ENCODE measurements at regions not wholly inside any gene's neighbourhood (a gene's known extent, or its start where the extent isn't known, plus 50 kb on each side); places are given as distances from the start of the nearest gene placed in this dataset.
A peak's percentile ranks its signal among the peaks of the same experiment; 100 is the strongest.

DNA sequence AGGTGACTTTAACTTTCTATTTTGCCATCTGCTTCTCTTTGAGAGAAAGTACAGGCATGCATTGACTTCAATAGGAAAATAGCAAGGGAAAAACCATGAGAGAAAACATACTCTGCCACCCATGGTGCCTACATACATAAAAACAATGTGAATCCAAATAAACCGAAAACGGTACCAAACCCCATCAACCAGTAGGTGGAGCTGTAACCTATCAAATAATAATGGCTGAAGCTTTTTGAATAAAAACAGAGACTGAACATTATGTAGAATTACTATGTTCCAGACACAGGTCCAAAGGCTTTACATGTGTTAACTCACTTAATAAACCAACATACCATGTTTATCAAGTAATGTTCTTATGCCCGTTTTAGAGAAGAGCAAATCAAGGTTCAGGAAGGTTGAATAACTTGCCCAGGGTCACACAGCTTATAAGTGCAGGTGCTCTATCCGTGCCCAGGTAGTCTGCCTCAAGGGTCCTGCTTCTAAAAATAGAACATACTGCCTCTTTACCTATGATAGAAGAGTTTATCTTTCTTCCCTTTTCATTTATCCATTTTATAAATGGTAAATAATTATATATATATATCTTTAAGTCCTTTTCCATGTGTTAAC is 293.9 kb upstream of the SYT4 start:
- TF ChIP-seq, protein P1, sequence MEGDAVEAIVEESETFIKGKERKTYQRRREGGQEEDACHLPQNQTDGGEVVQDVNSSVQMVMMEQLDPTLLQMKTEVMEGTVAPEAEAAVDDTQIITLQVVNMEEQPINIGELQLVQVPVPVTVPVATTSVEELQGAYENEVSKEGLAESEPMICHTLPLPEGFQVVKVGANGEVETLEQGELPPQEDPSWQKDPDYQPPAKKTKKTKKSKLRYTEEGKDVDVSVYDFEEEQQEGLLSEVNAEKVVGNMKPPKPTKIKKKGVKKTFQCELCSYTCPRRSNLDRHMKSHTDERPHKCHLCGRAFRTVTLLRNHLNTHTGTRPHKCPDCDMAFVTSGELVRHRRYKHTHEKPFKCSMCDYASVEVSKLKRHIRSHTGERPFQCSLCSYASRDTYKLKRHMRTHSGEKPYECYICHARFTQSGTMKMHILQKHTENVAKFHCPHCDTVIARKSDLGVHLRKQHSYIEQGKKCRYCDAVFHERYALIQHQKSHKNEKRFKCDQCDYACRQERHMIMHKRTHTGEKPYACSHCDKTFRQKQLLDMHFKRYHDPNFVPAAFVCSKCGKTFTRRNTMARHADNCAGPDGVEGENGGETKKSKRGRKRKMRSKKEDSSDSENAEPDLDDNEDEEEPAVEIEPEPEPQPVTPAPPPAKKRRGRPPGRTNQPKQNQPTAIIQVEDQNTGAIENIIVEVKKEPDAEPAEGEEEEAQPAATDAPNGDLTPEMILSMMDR (IDR thresholded peaks at IDR 0.05): peak; percentile 48 to 51
- TF ChIP-seq POLR2A (IDR thresholded peaks at IDR 0.05) (no peak), EP300 (IDR thresholded peaks at IDR 0.05) (no peak), POLR2AphosphoS5 (IDR thresholded peaks at IDR 0.05) (no peak)

Data from suprapubic skin (tissue), 4 donors.